Mesendoderm (in vitro differentiated cells): ENCODE measurements at regions not wholly inside any gene's neighbourhood (a gene's known extent, or its start where the extent isn't known, plus 50 kb on each side); places are given as distances from the start of the nearest gene placed in this dataset.

Source experiments
- DNase-seq: peaks from one replicate; pipeline ENCODE4 v3.0.0; 2013
- H2AK5ac ChIP-seq: 2 replicates; pipeline ENCODE4 v1.6.1; 2013; ENCODE audit warnings: low read length, inconsistent platforms
- H2BK120ac ChIP-seq: 2 replicates; pipeline ENCODE4 v1.6.1; 2013; ENCODE audit warnings: low read depth, mild to moderate bottlenecking, low read length, moderate library complexity, mixed read lengths
- H2BK15ac ChIP-seq: replicated peaks from 2 replicates; pipeline ENCODE4 v1.6.1; 2013; ENCODE audit warnings: low read depth, mild to moderate bottlenecking, moderate library complexity
- H2BK5ac ChIP-seq: 2 replicates; pipeline ENCODE4 v1.6.1; 2013; ENCODE audit warnings: low read length, inconsistent platforms
- H3K18ac ChIP-seq: 2 replicates; pipeline ENCODE4 v1.6.1; 2013; ENCODE audit warnings: mild to moderate bottlenecking, low read length, mixed read lengths
- H3K23ac ChIP-seq: one replicate; pipeline ENCODE4 v1.6.1; 2013; ENCODE audit warnings: low read length
- H3K27ac ChIP-seq: 2 replicates; pipeline ENCODE4 v1.5.1; 2013; ENCODE audit warnings: low read depth, mild to moderate bottlenecking, inconsistent platforms, low read length, moderate library complexity
- H3K27me3 ChIP-seq: 2 replicates; pipeline ENCODE4 v1.6.1; 2013; ENCODE audit warnings: low read length, control low read depth, mild to moderate bottlenecking, inconsistent platforms; ENCODE audit not compliant: insufficient read depth, poor library complexity
- H3K36me3 ChIP-seq: 2 replicates; pipeline ENCODE4 v1.6.1; 2013; ENCODE audit warnings: low read length, inconsistent platforms; ENCODE audit not compliant: control insufficient read depth, insufficient read depth
- H3K4ac ChIP-seq: one replicate; pipeline ENCODE4 v1.6.1; 2013; ENCODE audit warnings: low read depth, mild to moderate bottlenecking, low read length, moderate library complexity
- H3K4me1 ChIP-seq: 2 replicates; pipeline ENCODE4 v1.6.1; 2013; ENCODE audit warnings: low read depth, low read length, inconsistent platforms; ENCODE audit not compliant: control insufficient read depth
- H3K4me2 ChIP-seq: 2 replicates; pipeline ENCODE4 v1.6.1; 2013; ENCODE audit warnings: low read length
- H3K4me3 ChIP-seq: 2 replicates; pipeline ENCODE4 v1.5.1; 2013; ENCODE audit warnings: mild to moderate bottlenecking, low read length
- H3K56ac ChIP-seq: one replicate; pipeline ENCODE4 v1.6.1; 2013; ENCODE audit warnings: low read length
- H3K79me1 ChIP-seq: 2 replicates; pipeline ENCODE4 v1.6.1; 2013; ENCODE audit warnings: low read length, inconsistent platforms
- H3K79me2 ChIP-seq: 2 replicates; pipeline ENCODE4 v1.6.1; 2013; ENCODE audit warnings: mild to moderate bottlenecking, low read length; ENCODE audit not compliant: control insufficient read depth, insufficient read depth
- H3K9ac ChIP-seq: 2 replicates; pipeline ENCODE4 v1.6.1; 2013; ENCODE audit warnings: low read length, inconsistent platforms
- H4K5ac ChIP-seq: one replicate; pipeline ENCODE4 v1.6.1; 2013; ENCODE audit warnings: low read length
- H4K8ac ChIP-seq: one replicate; pipeline ENCODE4 v1.6.1; 2013; ENCODE audit warnings: low read depth, mild to moderate bottlenecking, control low read depth, low read length, moderate library complexity
- WGBS: extraction: QIAGEN DNeasy Blood & Tissue Kit; methylation state at CpG from one replicate; pipeline ENCODE4 v1.1.7; 2013; ENCODE audit warnings: low lambda C conversion rate, missing lambda C conversion rate; ENCODE audit not compliant: insufficient coverage; ENCODE audit errors: extremely low coverage; 5-methylcytosine and 5-hydroxymethylcytosine counted together

DNA sequence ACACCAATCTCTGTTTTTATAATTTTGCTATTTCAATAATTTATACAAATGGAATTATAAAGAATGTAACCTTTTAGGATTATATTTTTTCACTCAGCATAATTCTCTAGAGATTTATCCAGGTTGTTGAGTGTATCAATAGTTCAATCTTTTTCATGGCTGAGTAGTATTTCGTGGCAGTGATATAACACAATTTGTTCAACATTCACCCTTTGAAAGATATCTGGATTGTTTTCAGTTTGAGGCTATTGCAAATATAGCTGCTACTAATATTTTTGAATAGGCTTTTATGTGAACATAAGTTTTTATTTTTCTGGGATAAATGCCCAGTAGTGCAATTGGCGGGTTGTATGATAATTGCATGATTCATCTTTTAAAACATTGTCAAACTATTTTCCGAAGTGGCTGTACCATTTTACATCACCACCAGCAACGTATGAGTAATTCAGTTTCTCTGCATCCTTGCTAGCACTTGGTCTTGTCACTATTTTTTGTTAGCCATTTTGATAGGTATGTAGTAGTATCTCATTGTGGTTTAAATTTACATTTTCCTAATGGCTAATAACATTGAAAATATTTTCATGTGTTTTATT is 55.6 kb upstream of the ABCD3 start:
- Histone ChIP-seq H3K9ac (no peak overlapping the region), H3K4ac (no peak overlapping the region), H2AK5ac (no peak overlapping the region), H3K79me1 (no peaks in the 10 kb centered on the region), H3K27ac (no peak overlapping the region), H4K8ac (no peak overlapping the region), H3K27me3 (no peaks in the 10 kb centered on the region), H3K4me3 (no peak overlapping the region), H3K18ac (no peak overlapping the region), H2BK120ac (no peak overlapping the region), H3K79me2 (no peaks in the 10 kb centered on the region), H3K23ac (no peak overlapping the region), H2BK15ac (no peak overlapping the region), H3K36me3 (no peaks in the 10 kb centered on the region), H3K4me2 (no peak overlapping the region), H3K4me1 (no peaks in the 10 kb centered on the region), H4K5ac (no peak overlapping the region), H3K56ac (no peak overlapping the region), H2BK5ac (no peak overlapping the region)
- no CpG with 5 or more reads among the region's 4 CpGs for WGBS
- no peak for DNase-seq

DNA sequence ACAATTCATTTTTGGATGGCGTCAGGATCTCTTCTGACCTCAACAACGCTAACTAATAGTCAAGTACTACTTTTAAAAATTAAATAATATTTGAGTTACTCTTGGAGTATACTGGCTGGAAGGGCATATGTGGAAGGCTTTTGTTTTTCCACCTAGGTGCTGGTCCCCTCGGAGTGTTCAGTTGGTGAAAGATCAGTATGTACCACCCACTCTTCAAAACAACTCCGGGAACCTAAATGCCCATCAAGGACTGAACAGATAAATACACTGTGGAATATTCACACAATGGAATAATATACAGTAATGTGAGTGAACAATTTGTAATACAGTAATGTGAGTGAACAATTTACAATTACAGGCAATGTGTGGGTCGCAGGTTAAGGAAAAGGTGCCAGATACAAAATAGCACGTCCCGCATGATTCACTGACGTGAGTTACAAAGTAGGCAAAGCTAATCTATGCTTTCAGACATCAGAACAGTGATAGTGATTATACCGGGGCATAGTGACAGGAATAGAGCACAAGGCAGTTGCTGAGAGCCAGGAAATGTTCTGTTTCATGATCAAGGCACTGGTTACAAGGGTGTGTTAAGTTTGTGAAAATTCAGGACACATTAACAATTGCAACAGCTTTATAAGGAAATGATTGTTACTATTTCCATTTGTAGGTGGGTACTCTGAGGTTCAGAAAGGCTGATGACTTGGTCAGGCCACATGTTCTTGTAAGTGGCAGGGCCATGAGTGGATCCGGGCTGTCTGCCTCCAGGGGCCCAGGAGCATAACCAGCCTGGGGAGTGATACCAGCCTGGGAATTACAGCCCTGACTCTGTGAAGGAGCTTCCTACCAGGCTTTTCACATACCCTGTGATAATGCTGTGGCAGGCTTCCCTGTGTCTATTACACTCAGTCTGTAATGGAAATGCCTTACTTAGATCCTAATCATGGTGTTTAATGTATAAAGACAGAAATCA is 59.3 kb upstream of the ABCD3 start:
- H3K4me3 ChIP-seq = no peak overlapping the region
- H2BK15ac ChIP-seq = no peak overlapping the region
- no peaks in the 10 kb centered on the region for H3K27me3 ChIP-seq
- no peak overlapping the region for H4K5ac ChIP-seq
- H3K4me1 ChIP-seq = no peaks in the 10 kb centered on the region
- WGBS = no CpG with 5 or more reads among the region's 10 CpGs
- no peak overlapping the region for H2BK120ac ChIP-seq
- no peaks in the 10 kb centered on the region for H3K36me3 ChIP-seq
- no peak overlapping the region for H3K4ac ChIP-seq
- H3K9ac ChIP-seq = no peak overlapping the region
- H3K23ac ChIP-seq = no peak overlapping the region
- no peak overlapping the region for H3K18ac ChIP-seq
- no peak overlapping the region for H2AK5ac ChIP-seq
- no peak overlapping the region for H4K8ac ChIP-seq
- H3K79me2 ChIP-seq = no peaks in the 10 kb centered on the region
- H3K56ac ChIP-seq = peak overlapping the region; percentile 7
- no peaks in the 10 kb centered on the region for H3K79me1 ChIP-seq
- H3K4me2 ChIP-seq = no peak overlapping the region
- no peak overlapping the region for H3K27ac ChIP-seq
- no peak for DNase-seq
- H2BK5ac ChIP-seq = no peak overlapping the region

DNA sequence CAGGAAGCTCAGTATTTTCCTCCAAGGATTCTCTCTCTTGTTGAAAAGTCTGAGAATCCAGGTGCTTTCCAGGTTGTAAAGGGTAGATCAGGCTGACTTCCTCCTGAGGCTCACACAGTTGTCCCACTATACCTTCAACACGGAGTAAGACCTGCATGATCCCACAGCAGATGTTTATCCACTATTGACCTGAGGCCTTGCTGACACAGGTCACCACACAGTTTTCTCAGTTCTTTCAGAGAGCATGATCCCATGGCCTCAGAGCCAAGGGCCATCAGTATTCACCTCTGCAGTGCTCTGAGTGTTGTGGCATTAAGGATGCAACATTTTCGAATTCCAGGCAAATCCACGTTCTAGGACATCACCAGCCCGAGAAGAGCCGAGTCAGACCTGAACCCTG is 60.5 kb upstream of the ABCD3 start:
- H3K36me3 ChIP-seq = no peaks in the 10 kb centered on the region
- DNase-seq = no peak
- WGBS = no CpG with 5 or more reads among the region's 5 CpGs
- H3K9ac ChIP-seq = no peak overlapping the region
- no peak overlapping the region for H2BK5ac ChIP-seq
- H2BK15ac ChIP-seq = no peak overlapping the region
- H3K79me1 ChIP-seq = no peaks in the 10 kb centered on the region
- H3K4me2 ChIP-seq = no peak overlapping the region
- H4K8ac ChIP-seq = peak overlapping the region; percentile 56
- H3K4me3 ChIP-seq = no peak overlapping the region
- H3K27me3 ChIP-seq = no peaks in the 10 kb centered on the region
- H3K18ac ChIP-seq = no peak overlapping the region
- no peak overlapping the region for H2AK5ac ChIP-seq
- H3K4ac ChIP-seq = no peak overlapping the region
- H3K27ac ChIP-seq = no peak overlapping the region
- no peak overlapping the region for H2BK120ac ChIP-seq
- no peak overlapping the region for H3K56ac ChIP-seq
- H3K79me2 ChIP-seq = no peaks in the 10 kb centered on the region
- no peaks in the 10 kb centered on the region for H3K4me1 ChIP-seq
- no peak overlapping the region for H3K23ac ChIP-seq
- no peak overlapping the region for H4K5ac ChIP-seq

DNA sequence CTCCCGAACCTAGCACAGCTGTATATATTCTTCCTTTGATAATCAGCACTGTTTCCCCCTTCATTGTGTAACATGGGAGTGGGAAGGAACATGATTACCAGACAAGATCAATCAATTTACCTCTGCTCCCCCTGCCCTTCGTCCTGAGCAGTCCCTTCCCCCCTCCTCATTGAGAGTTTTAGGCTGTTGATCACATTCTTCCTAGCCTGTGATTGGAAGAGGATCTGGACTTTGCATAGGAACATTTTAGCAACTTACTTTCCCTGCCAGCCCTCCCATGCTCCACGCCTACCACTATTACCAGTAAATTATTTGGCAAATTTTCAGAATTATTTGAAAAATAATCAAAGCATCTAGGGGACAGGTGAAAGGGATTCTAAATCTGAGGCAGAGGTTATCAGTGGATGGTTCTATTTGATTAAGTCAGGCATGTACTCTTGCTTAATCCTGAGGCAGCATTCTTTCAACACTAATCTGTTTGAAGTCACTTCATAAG is 62.7 kb upstream of the ABCD3 start:
- H3K79me1 ChIP-seq = no peaks in the 10 kb centered on the region
- H3K56ac ChIP-seq = no peak overlapping the region
- DNase-seq = no peak
- H3K79me2 ChIP-seq = no peaks in the 10 kb centered on the region
- no peak overlapping the region for H3K23ac ChIP-seq
- H4K5ac ChIP-seq = no peak overlapping the region
- no peaks in the 10 kb centered on the region for H3K27me3 ChIP-seq
- no peak overlapping the region for H3K9ac ChIP-seq
- H3K27ac ChIP-seq = no peak overlapping the region
- no peak overlapping the region for H3K4ac ChIP-seq
- no CpG with 5 or more reads among the region's 3 CpGs for WGBS
- H2BK5ac ChIP-seq = no peak overlapping the region
- H3K18ac ChIP-seq = no peak overlapping the region
- no peak overlapping the region for H2BK15ac ChIP-seq
- no peak overlapping the region for H2AK5ac ChIP-seq
- H3K4me1 ChIP-seq = no peaks in the 10 kb centered on the region
- no peak overlapping the region for H4K8ac ChIP-seq
- H3K36me3 ChIP-seq = no peaks in the 10 kb centered on the region
- H2BK120ac ChIP-seq = no peak overlapping the region
- no peak overlapping the region for H3K4me3 ChIP-seq
- H3K4me2 ChIP-seq = no peak overlapping the region

DNA sequence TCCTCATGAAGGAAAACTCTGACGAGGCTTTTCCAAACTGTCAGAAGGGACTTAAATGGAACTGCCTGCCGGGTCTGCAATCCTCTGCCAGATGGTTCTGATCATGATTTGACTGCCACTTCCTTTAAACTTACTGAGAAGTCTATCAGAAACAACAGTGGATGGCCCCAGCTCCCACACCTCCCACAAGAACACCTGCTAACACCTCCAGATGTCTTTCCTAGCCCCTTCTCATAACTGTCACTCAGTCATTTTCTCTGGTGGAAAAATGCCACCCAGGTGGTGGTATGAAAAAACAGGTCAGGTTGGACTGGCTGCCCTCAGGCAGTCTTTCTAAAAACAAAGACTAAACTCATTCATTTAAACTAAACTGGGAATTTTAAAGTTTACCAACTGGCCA is 66.7 kb upstream of the ABCD3 start:
- Histone ChIP-seq H3K56ac (no peak overlapping the region), H4K5ac (no peak overlapping the region), H3K79me2 (no peaks in the 10 kb centered on the region), H3K4me1 (no peaks in the 10 kb centered on the region), H2AK5ac (no peak overlapping the region), H3K27ac (no peak overlapping the region), H2BK5ac (no peak overlapping the region), H3K79me1 (no peaks in the 10 kb centered on the region), H3K23ac (no peak overlapping the region), H3K18ac (no peak overlapping the region), H3K36me3 (no peaks in the 10 kb centered on the region), H3K27me3 (no peaks in the 10 kb centered on the region), H3K9ac (no peak overlapping the region), H3K4ac (no peak overlapping the region), H3K4me2 (no peak overlapping the region), H2BK120ac (no peak overlapping the region), H2BK15ac (no peak overlapping the region), H4K8ac (no peak overlapping the region), H3K4me3 (no peak overlapping the region)
- no peak for DNase-seq
- no CpG with 5 or more reads among the region's 2 CpGs for WGBS
